GM23248 (cell line): ENCODE measurements at regions not wholly inside any gene's neighbourhood (a gene's known extent, or its start where the extent isn't known, plus 50 kb on each side); places are given as distances from the start of the nearest gene placed in this dataset.

Experiments used
- EZH2 ChIP-seq: fragments of 200-600 bp; sonication (generic); IDR thresholded peaks from 2 replicates; pipeline ENCODE4 v1.6.1; 2018; ENCODE audit warnings: antibody characterized with exemption, mild to moderate bottlenecking; ENCODE audit not compliant: insufficient read depth, poor library complexity, severe bottlenecking
- EZH2phosphoT487 ChIP-seq: fragments of 200-600 bp; sonication (generic); IDR thresholded peaks from 2 replicates; pipeline ENCODE4 v1.6.1; 2018; ENCODE audit warnings: antibody characterized with exemption, moderate library complexity, mild to moderate bottlenecking, low read depth; ENCODE audit not compliant: insufficient read depth

GRCh38 chr6:27684264-27685211, 211.6 kb upstream of the ZNF184 start:
- TF ChIP-seq EZH2 (no peak), EZH2phosphoT487 (no peak)
